ENCODE measurements at regions not wholly inside any gene's neighbourhood (a gene's known extent, or its start where the extent isn't known, plus 50 kb on each side); places are given as distances from the start of the nearest gene placed in this dataset.

- DNase-seq (ENCODE audit: low spot score): peak; percentile 37
These were observed 494.6 kb downstream of the GADD45G start for GRCh38 chr9:90099262-90099963.

DNA sequence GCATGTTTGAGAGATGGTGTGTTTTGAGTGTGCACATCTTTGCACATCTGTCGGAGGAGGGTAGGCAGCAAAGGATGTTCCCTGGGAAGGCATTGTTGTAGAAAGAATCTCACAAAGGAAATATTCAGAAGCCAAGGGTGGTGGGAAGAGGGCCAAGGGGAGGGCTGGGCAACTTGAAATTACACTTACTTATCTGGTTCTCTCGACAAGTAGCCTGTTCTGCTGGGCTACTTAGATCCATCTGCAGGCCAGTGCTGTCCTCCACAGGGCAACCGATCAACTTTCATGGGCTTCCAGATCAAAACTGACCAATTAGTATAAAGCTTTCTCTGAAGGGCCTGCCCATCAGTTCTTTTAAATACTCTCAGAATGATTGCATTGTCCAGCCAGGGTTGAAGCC is 495.2 kb downstream of the GADD45G start:
- no peak for DNase-seq (ENCODE audit: low spot score)

GRCh38 chr9:90102292-90102901 is 497.6 kb downstream of the GADD45G start:
- DNase-seq (ENCODE audit: low spot score): peak; percentile 83

DNA sequence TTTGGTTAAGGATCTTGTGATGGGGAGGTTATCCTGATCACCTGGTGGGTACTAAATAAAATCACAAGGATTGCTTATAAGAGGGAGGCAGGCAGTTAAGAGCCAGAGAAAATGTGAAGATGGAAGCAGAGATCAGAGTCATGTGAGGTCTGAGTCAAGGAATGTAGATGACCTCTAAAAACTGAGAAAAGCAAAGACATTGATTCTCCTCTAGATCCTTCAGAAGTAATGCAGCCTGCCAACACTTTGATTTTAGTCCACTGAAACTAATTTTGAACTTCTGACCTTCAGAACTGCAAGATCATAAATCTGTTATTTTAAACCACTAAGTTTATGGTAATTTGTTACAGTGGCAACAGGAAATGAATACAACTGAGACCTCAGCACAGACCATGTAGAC is 499.0 kb downstream of the GADD45G start:
- no peak for DNase-seq (ENCODE audit: low spot score)

GRCh38 chr9:90105773-90106172 is 501.0 kb downstream of the GADD45G start:
- DNase-seq (ENCODE audit: low spot score): no peak

GRCh38 chr9:90107040-90107725 is 502.4 kb downstream of the GADD45G start:
- no peak for DNase-seq (ENCODE audit: low spot score)

- no peak for DNase-seq (ENCODE audit: low spot score)
These were observed 503.2 kb downstream of the GADD45G start for GRCh38 chr9:90107726-90108655.

DNA sequence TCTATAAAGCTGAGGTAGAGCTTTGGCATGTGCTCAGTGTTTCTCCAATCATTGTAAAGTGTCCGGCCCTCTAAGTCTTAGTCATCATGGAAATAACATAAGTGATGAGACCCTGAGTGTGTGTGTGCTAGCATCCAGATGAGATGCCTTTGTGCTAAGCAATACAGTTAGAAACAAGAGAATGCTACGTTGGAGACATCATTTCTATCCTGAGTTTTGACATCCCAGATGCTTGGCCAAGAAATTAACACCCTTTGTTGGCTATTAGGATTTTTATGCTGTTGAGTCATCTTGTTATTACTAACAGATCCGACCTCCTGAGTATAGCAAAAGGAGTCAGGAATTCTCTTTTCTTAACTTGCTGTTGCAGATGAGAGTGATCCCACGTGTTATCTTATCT is 508.0 kb downstream of the GADD45G start:
- DNase-seq (ENCODE audit: low spot score): no peak

- DNase-seq (ENCODE audit: low spot score): no peak
These were observed 510.0 kb downstream of the GADD45G start for GRCh38 chr9:90114641-90115425.

GRCh38 chr9:90121762-90122161 is 517.0 kb downstream of the GADD45G start:
- no peak for DNase-seq (ENCODE audit: low spot score)

- no peak for DNase-seq (ENCODE audit: low spot score)
These were observed 517.7 kb downstream of the DIRAS2 start for GRCh38 chr9:90124961-90125360.

DNA sequence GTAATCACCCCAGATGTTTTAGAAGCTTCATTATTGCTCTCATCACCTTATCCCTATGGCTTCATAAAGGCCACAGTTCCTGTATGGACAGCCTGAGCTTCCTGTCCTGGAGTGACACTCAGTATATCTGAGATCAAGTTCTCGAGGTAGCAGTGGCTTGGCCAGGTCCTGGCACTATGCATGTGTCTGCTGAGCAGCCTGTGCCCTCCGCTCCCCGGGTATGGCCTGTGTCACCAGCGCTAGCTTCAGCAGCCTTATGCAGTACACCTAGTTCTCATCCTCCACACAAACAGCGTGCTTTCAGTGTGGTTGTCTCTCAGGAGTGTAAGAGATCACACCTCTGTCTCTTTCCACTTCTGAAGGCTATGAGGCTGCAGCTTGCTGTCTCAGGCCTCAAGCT is 514.7 kb downstream of the DIRAS2 start:
- DNase-seq (ENCODE audit: low spot score): no peak

DNA sequence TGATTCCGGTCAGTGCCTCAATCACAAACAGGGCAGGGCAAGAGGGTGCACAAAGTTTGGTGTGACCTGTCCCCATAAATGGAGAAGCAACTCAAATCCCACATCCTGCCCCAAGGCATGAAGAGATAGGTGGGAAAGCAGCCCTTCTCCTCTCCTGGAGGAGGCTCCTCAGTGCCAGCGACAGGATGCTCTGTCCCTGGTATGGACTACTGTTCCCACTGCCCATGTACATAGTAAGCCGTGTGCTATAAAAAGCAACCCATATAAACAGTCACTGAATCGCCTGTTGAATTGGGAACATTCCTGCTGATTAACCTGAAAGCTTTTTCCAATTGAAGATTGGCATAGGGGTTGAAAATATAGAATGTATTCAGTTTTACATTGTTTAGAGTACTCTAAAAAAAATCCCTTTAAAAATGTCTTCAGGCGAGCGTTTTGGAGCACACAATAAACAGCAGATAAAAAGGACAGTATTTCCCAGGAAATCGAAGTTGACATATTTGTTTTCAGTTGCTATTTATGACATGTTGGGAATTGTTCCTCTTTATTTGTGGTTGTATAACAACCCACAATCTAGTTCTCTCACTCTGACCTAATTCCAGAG is 513.9 kb downstream of the DIRAS2 start:
- no peak for DNase-seq (ENCODE audit: low spot score)

DNA sequence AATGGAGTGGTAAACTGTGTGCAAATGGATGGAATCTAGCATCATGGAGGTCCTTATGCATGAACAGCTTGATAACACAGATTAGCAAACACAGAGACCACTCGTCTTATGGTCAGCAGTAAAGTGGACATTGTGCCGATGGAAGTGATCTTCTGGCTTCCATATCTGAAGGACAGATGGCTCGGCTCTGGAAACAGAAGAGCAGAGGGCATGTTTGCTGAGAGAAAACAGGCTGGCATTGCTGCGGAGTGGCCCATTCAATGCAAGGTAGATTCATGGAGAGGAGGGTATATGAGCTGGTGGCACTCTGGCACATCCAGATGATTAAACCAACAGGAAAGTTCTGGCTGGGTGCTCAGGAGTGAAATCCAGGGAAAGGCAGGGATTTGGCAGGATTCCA is 513.2 kb downstream of the DIRAS2 start:
- no peak for DNase-seq (ENCODE audit: low spot score)

DNA sequence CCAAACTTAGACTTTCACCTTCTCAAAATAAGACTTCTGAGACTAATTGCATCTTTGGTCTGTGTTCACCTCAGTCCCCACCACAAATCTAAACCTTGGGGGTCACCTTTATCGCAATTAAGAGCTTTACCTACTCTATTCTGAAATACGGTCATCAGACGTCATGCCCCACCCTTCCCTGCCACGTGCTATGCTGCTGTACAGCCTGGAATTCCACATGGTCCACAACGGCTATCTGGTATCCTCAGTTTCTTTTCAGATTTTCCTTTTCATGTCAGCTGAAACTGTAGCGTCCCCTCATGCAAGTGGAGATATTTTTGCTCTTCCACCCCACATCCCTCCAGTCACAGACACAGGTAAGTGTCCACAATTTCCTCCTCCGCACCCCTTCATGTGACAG is 511.1 kb downstream of the DIRAS2 start:
- DNase-seq (ENCODE audit: low spot score): no peak

GRCh38 chr9:90132866-90133265 is 509.8 kb downstream of the DIRAS2 start:
- no peak for DNase-seq (ENCODE audit: low spot score)

DNA sequence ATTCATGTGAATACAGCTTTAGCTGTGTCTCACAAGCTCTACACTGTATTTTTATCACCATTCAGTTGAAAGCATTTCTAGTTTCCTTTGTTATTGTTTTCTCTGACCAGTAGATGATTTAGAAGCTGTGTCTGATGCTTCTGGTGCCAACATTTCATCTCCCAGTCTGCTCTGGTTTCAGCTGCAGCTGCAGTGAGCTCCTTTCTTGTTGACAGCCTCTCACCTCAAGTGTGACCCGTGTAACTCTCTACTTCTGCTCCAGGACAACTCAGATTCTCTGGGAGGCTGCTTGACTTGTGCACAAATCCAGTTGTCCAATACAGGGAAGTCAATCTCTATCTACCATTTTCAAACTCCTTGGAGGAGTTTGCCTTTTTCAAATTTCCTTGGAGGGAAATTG is 504.8 kb downstream of the DIRAS2 start:
- DNase-seq (ENCODE audit: low spot score): no peak

GRCh38 chr9:90140131-90140818 is 502.3 kb downstream of the DIRAS2 start:
- no peak for DNase-seq (ENCODE audit: low spot score)

DNA sequence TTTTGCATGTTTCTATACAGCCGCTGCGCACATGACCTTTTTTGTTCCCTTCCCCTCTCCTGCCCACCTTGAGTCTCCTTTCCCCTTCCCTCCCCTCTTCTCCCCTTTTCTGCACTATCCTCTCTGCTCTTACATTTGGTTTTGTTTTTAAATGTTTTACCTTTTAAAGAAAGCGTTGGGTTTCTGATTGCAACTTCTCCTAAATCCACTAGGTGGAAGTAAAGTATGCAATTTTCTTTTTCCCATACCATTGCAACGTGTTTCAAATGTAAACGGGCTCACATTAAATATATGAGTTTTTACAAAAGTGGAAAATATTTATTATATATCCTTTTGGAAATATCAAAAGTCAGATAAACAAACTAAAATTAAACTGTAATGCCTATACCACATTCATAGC is 500.9 kb downstream of the DIRAS2 start:
- DNase-seq (ENCODE audit: low spot score): no peak

- no peak for DNase-seq (ENCODE audit: low spot score)
These were observed 500.0 kb downstream of the DIRAS2 start for GRCh38 chr9:90142580-90142979.

DNA sequence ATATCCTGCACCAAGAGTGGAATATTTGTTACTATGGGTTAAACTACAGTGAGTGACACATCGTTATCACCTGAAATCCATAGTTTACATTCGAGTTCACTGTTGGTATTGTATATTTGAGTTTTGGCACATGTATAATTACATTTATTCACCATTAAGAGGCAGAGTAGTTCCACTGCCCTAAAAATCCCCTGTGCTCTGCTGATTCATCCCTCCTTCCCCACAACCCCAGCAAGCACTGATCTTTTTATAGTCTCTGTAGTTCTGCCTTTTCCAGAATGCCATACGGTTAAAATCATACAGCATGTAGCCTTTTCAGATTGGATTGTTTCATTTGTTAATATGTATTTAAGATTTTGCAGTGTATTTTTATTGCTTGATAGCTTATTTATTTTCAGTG is 495.2 kb downstream of the DIRAS2 start:
- no peak for DNase-seq (ENCODE audit: low spot score)

Data from D341Med (cell line).